Left kidney (tissue), 1 donor: ENCODE measurements at regions not wholly inside any gene's neighbourhood (a gene's known extent, or its start where the extent isn't known, plus 50 kb on each side); places are given as distances from the start of the nearest gene placed in this dataset.
"Not testable (repeated sequence)": the region's sequence is repeated elsewhere in the genome, so short reads cannot be mapped to it uniquely, and the experiment has no call there.

Source experiments
- DNase-seq: peaks from one replicate; pipeline ENCODE4 v3.0.0-alpha.2; 2013

DNA sequence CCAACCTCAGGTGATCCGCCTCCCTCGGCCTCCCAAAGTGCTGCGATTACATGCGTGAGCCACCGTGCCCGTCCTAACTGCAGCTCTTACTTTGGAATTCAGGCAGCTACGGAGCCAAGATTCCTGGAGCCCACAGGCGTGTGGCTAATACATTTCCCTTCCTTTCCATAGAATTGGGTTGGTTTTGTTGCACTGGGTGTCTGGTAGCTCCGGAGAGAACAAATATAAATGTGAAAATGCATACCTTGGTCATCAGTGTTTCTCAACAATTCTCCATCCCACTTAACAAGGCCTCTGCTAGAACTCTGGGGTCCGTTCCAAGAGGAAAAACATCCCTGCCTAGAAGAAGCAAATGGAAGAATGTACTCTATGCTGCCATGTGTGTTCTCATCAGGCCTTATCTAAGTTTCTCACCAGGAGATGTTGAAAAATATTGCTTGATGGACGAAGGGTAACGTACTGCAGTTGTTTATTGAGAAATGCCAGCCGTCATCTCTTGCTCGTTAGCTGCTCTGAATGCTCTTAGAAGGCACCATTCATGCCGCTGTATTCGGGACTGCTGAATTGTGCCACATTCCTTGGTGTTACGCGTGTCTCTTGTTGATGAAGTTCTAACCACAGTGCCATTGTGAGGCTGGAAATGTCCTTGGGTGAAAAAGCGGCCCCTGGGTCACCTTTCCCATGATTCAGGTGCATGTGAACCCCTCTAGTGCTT, 50.5 kb upstream of the CD99 start:
- no peak for DNase-seq

- DNase-seq = no peak
Observed at GRCh38 chrX:2638279-2638678, 52.8 kb upstream of the CD99 start.

- no peak for DNase-seq
Observed at GRCh38 chrX:2635342-2635741, 55.8 kb upstream of the CD99 start.

- DNase-seq = no peak
Observed at GRCh38 chrX:2632533-2633504, 58.3 kb upstream of the CD99 start.

GRCh38 chrX:2631743-2632532, 59.2 kb upstream of the CD99 start:
- no peak for DNase-seq

DNA sequence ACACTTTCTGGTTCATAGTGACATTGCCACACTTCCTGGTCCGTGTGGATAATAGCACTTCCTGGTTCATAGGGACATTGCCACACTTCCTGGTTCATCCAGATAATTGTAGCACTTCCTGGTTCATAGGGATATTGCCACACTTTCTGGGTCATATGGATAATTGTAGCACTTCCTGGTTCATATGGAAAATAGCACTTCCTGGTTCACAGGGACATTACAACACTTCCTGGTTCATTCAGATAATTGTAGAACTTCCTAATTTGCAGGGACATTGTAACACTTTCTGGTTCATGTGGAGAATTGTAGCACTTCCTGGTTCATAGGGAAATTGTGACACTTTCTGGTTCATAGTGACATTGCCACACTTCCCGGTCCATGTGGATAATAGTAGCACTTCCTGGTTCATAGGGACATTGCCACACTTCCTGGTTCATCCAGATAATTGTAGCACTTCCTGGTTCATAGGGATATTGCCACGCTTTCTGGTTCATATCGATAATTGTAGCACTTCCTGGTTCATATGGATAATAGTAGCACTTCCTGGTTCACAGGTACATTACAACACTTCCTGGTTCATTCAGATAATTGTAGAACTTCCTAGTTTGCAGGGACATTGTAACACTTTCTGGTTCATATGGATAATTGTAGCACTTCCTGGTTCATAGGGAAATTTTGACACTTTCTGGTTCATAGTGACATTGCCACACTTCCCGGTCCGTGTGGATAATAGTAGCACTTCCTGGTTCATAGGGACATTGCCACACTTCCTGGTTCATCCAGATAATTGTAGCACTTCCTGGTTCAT, 60.0 kb upstream of the CD99 start:
- DNase-seq = not testable (repeated sequence)

- not testable (repeated sequence) for DNase-seq
Observed at GRCh38 chrX:2630008-2630934, 60.8 kb upstream of the CD99 start.

DNA sequence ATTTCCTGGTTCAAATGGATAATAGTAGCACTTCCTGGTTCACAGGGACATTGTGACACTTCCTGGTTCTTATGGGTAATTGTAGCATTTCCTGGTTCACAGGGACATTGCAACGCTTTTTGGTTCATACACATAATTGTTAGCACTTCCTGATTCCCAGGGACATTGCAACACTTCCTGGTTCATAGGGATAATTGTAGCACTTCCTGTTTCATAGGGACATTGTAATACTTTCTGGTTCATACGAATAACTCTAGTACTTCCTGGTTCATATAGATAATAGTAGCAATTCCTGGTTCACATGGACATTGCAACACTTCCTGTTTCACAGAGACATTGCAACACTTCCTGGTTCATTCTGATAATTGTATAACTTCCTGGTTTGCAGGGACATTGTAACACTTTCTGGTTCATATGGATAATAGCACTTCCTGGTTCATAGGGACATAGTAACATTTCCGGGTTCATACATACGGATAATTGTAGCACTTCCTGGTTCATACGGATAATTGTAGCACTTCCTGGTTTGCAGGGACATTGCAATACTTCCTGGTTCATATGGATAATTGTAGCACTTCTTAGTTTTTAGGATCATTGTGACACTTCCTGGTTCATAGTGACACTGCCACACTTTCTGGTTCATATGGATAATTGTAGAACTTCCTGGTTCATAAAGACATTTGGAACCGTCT, 61.6 kb upstream of the CD99 start:
- no peak for DNase-seq

- no peak for DNase-seq
Observed at GRCh38 chrX:2628751-2629315, 62.3 kb upstream of the CD99 start.

DNA sequence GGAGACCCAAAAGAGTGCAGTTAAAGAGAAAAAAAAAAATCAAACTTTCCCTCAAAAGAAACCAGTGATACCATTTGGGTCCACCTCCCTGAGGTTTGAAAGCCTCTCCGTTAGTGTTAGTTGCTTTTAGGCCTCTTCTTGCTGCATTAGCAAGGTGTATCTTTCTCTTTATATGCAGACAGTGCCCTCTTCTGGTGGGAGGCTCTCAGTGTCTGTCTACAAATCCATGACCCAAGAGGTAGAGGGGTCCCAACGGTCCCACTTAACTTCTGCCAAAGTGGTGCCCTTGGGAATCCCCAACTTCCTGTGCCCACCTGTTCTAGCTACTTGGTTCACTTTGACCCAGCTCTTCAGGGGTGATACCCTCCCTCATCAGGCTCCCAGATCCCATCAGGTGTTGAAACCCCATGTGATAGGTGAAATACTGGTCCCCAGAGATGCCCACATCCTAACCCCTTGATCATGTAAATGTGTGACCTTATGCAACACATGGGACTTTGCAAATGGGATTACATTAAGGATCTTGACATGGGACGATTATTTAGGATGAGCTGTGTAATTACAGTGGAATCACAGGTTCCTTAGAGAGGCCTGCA, 63.7 kb upstream of the CD99 start:
- peak; percentile 39 for DNase-seq

DNA sequence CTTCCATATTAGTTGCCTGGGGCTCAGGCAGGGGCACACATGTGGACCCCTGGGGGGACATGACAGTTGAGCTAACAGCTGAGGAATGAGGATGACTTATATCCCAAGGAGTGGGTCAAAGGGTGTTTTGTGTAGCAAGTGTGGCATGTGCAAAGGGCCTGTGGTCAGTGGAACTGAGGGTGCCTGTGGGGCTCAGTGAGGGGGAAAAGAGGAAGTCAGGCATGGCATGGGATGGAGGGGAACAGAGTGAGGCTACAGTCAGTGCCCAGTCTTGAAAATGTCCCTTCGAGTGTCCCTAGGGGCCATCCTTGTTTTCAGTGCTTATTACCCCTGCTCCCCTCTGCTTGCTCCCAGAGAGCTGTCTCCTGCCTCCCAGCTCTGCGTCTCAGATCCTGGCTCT, 64.3 kb upstream of the CD99 start:
- DNase-seq = no peak

DNA sequence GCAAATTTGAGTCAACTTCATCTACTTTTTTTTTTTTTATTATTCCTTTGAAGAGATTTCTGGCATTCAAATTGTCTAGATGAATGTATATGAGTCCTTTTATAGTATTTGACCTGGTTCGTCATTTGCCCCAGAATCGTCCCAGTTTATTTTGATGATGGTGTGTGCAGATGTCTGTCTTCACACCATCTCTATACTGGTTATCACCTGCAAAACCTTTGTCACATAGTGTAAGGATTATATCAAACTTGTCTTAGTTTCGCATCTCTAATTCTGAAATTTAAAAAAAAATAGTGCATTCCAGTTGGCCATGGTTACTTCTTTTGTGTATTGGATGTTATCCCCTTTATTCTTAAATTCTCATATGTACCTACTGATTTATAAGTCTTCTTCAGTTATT, 70.5 kb upstream of the CD99 start:
- DNase-seq = no peak

DNA sequence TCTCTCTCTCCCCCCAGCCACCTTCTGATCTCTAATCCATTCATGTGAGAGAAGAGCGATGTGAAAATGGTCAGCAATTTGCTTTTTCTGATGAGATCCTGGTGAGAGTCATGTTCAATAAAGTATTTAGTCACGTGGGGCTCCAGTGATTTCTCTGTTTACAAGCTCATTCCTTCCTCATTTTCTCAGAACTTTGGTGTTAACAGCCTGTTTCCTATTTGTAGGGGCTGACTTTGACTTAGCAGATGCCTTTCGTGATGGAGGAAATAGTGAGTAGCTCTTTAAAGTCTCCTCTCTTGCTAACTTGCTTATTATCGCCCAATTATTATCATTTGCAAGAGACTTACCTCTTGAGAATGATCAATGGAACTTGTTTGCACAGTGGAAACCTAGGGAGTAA, 72.6 kb upstream of the CD99 start:
- DNase-seq = no peak

DNA sequence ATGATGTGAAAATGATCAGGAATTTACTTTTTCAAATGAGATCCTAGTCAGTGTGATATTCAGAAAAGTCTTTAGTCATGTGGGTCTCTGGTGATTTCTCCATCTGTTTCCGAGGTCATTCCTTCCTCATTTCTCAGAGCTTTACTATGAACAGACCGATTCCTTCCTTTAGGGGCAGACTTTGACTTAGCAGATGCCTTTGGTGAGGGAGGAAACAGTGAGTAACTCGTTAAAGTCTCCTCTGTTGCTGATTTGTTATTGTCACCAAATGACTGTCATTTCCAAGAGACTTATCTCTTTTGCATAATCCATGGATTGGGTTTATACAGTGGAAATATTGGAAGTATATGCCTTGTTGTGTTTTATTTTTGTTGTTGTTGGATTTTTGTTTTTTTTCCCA, 76.2 kb upstream of the CD99 start:
- DNase-seq = peak; percentile 35

GRCh38 chrX:2610246-2611170, 80.6 kb upstream of the CD99 start:
- no peak for DNase-seq

GRCh38 chrX:2609431-2610238, 81.5 kb upstream of the CD99 start:
- no peak for DNase-seq
